ENCODE measurements at regions not wholly inside any gene's neighbourhood (a gene's known extent, or its start where the extent isn't known, plus 50 kb on each side); places are given as distances from the start of the nearest gene placed in this dataset.

DNA sequence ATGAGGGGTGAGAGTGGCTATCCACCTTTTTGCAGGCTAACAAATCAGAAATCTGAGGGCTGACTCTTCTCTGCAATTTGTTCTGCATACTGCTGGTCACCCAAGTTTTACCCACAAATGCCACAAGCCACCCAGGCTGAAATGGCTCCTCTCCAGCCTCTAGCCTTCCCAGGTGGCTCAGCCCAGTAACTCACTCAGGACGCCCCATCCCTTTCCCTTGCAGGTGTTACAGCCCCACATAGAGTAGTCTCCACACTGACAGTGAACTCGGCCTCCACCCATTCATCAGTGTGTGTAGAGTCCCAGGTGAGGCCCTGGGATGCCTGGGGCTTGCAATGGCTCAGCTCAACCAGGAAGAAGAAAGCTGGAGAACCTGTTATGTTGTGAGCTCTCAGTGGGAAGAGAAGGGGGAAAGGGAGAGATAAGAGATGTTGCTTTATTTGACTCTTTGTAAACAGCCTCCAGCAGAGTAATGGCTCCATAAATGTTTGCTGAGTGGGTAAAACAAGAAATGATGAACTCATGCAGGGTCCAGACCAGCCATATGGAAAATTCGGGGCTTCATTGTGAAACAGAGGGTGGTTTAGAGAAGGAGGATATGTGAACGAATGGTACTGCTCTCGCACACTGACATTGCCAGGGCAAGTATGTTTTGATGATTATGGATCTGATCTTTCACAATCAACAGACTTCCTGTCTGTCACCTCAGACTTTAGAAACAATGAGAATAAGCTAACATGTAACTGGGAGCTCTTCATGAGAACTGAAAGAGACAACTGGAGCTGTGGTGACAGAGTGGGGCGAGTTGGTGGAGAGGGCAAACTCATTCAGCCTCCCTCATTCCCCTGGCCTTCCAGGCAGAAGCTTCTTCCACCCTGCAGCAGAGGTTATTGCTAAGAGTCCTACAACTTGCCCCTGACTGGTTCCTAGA, 74.2 kb upstream of the RFC3 start:
- no peak for TF ChIP-seq CTCF (conservative IDR thresholded peaks at IDR 0.05)
- peak overlapping the region; percentile 90 for H3K27ac ChIP-seq

DNA sequence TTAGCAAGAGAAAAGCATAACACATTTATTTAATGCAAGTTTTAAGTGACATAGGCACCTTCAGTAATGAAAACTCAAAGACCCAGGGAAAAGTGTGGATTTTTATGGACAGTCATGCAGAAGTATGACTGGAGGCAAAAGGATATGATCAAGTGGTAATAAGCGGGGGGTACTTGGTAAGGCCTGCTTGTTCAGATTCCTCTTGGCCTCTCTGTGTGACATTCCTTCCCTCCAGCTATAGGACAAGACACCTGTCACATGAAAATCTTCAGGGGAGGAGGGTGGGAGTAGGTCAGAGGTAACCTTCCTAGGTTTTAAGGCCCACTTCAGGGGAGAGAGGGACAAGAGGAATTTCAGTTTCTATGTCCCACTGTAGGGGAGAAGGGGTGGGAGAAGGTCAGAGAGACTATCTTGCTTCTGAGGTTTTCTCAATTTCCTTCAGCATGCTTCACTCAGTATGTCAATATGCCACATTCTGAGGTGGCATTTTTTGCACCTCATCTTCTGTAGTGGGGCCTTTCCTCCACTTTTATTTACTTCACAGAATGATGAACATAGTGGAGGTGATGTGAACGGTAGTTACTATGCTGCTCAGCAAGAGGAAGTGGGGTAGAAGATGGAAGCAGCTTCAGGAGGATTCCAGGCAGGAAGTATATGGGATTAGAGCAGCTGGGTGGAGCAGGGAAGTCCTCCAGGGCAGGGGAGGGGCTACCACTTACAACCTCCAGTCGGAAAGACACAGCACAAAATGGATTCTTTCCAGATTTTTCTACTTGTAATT, 73.2 kb upstream of the RFC3 start:
- peak overlapping the region; percentile 90 for H3K27ac ChIP-seq
- TF ChIP-seq CTCF (conservative IDR thresholded peaks at IDR 0.05): no peak

- H3K27ac ChIP-seq: peak overlapping the region; percentile 90
- no peak for TF ChIP-seq CTCF (conservative IDR thresholded peaks at IDR 0.05)
Observed at GRCh38 chr13:33745370-33746324, 72.3 kb upstream of the RFC3 start.

GRCh38 chr13:33746867-33747266, 71.1 kb upstream of the RFC3 start:
- peak overlapping the region; percentile 90 for H3K27ac ChIP-seq
- TF ChIP-seq CTCF (conservative IDR thresholded peaks at IDR 0.05): no peak

GRCh38 chr13:33751151-33751550, 66.8 kb upstream of the RFC3 start:
- H3K27ac ChIP-seq: no peak overlapping the region
- TF ChIP-seq CTCF (conservative IDR thresholded peaks at IDR 0.05): no peak

DNA sequence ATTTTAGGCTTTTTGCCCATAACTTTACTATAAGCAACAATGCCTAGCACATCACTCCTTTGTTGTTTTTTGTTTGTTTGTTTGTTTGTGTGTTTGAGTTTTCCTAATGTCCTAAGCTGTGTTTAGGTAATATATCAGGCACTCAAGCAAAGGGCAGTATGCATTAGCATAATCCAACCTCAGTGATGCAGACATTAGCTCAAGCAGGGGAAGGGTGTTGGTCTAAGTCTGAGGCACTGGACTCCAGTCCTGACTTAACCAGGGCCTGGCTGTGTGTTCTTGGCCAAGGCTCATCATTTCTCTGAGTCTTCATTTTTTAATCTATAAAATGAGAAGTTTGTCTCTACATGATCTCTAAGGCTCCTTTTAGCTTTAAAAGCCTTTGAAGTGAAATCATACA, 65.9 kb upstream of the RFC3 start:
- TF ChIP-seq CTCF (conservative IDR thresholded peaks at IDR 0.05): no peak
- H3K27ac ChIP-seq: no peak overlapping the region

Data from VCaP (cell line).